ENCODE measurements at regions not wholly inside any gene's neighbourhood (a gene's known extent, or its start where the extent isn't known, plus 50 kb on each side); places are given as distances from the start of the nearest gene placed in this dataset.
A peak's percentile ranks its signal among the peaks of the same experiment; 100 is the strongest.

- ATAC-seq: no peak
- DNase-seq: no peak
- H3K4me2 ChIP-seq (ENCODE audit: low read length): no peak overlapping the region
- no peak overlapping the region for H3K27ac ChIP-seq (ENCODE audit: low read length)
- H3K36me3 ChIP-seq (ENCODE audit: low read depth, low read length): no peaks in the 10 kb centered on the region
- no peaks in the 10 kb centered on the region for H4K20me1 ChIP-seq (ENCODE audit: low read length)
- H3K4me3 ChIP-seq (ENCODE audit: low read length): no peak overlapping the region
- intact Hi-C loops (cut with micrococcal nuclease): no loop called here
- H2AFZ ChIP-seq (ENCODE audit: low read length): no peak overlapping the region
- H3K9me2 ChIP-seq (replicated peaks; ENCODE audit: low read length): no peaks in the 10 kb centered on the region
- no peaks in the 10 kb centered on the region for H3K9me3 ChIP-seq (ENCODE audit: low read length)
- BruUV-seq (replicated peaks): no TSS peak
- H3K9ac ChIP-seq (ENCODE audit: low read length): no peak overlapping the region
- H3K4me1 ChIP-seq (ENCODE audit: insufficient read depth, low read length): no peaks in the 10 kb centered on the region
- H3K27me3 ChIP-seq (ENCODE audit: low read length): peaks cover 7% of the 10 kb centered on the region; the same call in 1 of the 2 replicates
- ChIA-PET CTCF (no interaction called here), POLR2A (ENCODE audit: unreplicated experiment) (no interaction called here)
- no peak for TF ChIP-seq EZH2 (IDR thresholded peaks at IDR 0.05; ENCODE audit: low read length, unreplicated experiment)
- TF ChIP-seq CTCF (conservative IDR thresholded peaks at IDR 0.05; ENCODE audit: low read depth, low read length): no peak
- TF ChIP-seq EZH2phosphoT487 (IDR thresholded peaks at IDR 0.05; ENCODE audit: borderline replicate concordance, low read length): no peak
- no peaks in the 10 kb centered on the region for H3K79me2 ChIP-seq (ENCODE audit: low read length)
- H3F3A ChIP-seq (ENCODE audit: low read length, unreplicated experiment): no peaks in the 10 kb centered on the region
Measured at GRCh38 chr5:89850513-89850865, 559.1 kb downstream of the CETN3 start.

GRCh38 chr5:89849830-89850512 lies 559.6 kb downstream of the CETN3 start:
- BruUV-seq (replicated peaks): no TSS peak
- no peak for TF ChIP-seq EZH2phosphoT487 (IDR thresholded peaks at IDR 0.05; ENCODE audit: borderline replicate concordance, low read length)
- no peak for TF ChIP-seq CTCF (conservative IDR thresholded peaks at IDR 0.05; ENCODE audit: low read depth, low read length)
- no peak for TF ChIP-seq EZH2 (IDR thresholded peaks at IDR 0.05; ENCODE audit: low read length, unreplicated experiment)
- DNase-seq (no peak), ATAC-seq (no peak)
- Histone ChIP-seq H3K9me3 (ENCODE audit: low read length) (no peaks in the 10 kb centered on the region), H3K4me3 (ENCODE audit: low read length) (no peak overlapping the region), H3K27me3 (ENCODE audit: low read length) (peaks cover 7% of the 10 kb centered on the region; the same call in 1 of the 2 replicates), H4K20me1 (ENCODE audit: low read length) (no peaks in the 10 kb centered on the region), H3K4me2 (ENCODE audit: low read length) (no peak overlapping the region), H3K4me1 (ENCODE audit: insufficient read depth, low read length) (no peaks in the 10 kb centered on the region), H2AFZ (ENCODE audit: low read length) (no peak overlapping the region), H3K9ac (ENCODE audit: low read length) (no peak overlapping the region), H3K27ac (ENCODE audit: low read length) (no peak overlapping the region), H3F3A (ENCODE audit: low read length, unreplicated experiment) (no peaks in the 10 kb centered on the region), H3K79me2 (ENCODE audit: low read length) (no peaks in the 10 kb centered on the region), H3K9me2 (replicated peaks; ENCODE audit: low read length) (no peaks in the 10 kb centered on the region), H3K36me3 (ENCODE audit: low read depth, low read length) (no peaks in the 10 kb centered on the region)
- POLR2A ChIA-PET (ENCODE audit: unreplicated experiment): no interaction called here
- intact Hi-C loops (cut with micrococcal nuclease): no loop called here
- CTCF ChIA-PET: no interaction called here

- Histone ChIP-seq H3K9ac (ENCODE audit: low read length) (no peak overlapping the region), H3K36me3 (ENCODE audit: low read depth, low read length) (no peaks in the 10 kb centered on the region), H3F3A (ENCODE audit: low read length, unreplicated experiment) (no peaks in the 10 kb centered on the region), H3K4me2 (ENCODE audit: low read length) (no peak overlapping the region), H3K9me2 (replicated peaks; ENCODE audit: low read length) (no peaks in the 10 kb centered on the region), H3K4me1 (ENCODE audit: insufficient read depth, low read length) (no peaks in the 10 kb centered on the region), H3K9me3 (ENCODE audit: low read length) (no peaks in the 10 kb centered on the region), H2AFZ (ENCODE audit: low read length) (no peak overlapping the region), H3K27ac (ENCODE audit: low read length) (no peak overlapping the region), H4K20me1 (ENCODE audit: low read length) (no peaks in the 10 kb centered on the region), H3K79me2 (ENCODE audit: low read length) (no peaks in the 10 kb centered on the region), H3K27me3 (ENCODE audit: low read length) (peaks cover 7% of the 10 kb centered on the region; the same call in 1 of the 2 replicates), H3K4me3 (ENCODE audit: low read length) (no peak overlapping the region)
- POLR2A ChIA-PET (ENCODE audit: unreplicated experiment): no interaction called here
- ATAC-seq (peak; percentile 59; the same call in 1 of the 2 replicates), DNase-seq (peak; percentile 30)
- CTCF ChIA-PET: no interaction called here
- intact Hi-C loops (cut with micrococcal nuclease): no loop called here
- no peak for TF ChIP-seq EZH2 (IDR thresholded peaks at IDR 0.05; ENCODE audit: low read length, unreplicated experiment)
- no peak for TF ChIP-seq EZH2phosphoT487 (IDR thresholded peaks at IDR 0.05; ENCODE audit: borderline replicate concordance, low read length)
- no TSS peak for BruUV-seq (replicated peaks)
Measured at GRCh38 chr5:89847743-89848142, 561.8 kb downstream of the CETN3 start.

All from PC-3 (cell line).